Retinal pigment epithelial cell (primary cell): ENCODE measurements at regions not wholly inside any gene's neighbourhood (a gene's known extent, or its start where the extent isn't known, plus 50 kb on each side); places are given as distances from the start of the nearest gene placed in this dataset.

ENCODE experiments used
- DNase-seq: peaks from one replicate; pipeline ENCODE4 v3.0.0-alpha.2; 2010; ENCODE audit warnings: low read depth
- H3K4me3 ChIP-seq: 2 replicates; pipeline ENCODE4 v1.5.1; 2011; ENCODE audit warnings: mild to moderate bottlenecking, low read length, control low read depth, moderate library complexity
- TF ChIP-seq, protein P1 (sequence below): conservative IDR thresholded peaks from 2 replicates; pipeline ENCODE4 v1.5.1; 2011; ENCODE audit warnings: low read depth, low read length, control low read depth, inconsistent platforms

- peak; percentile 18 for DNase-seq
- no peak overlapping the region for H3K4me3 ChIP-seq
- TF ChIP-seq, protein P1, sequence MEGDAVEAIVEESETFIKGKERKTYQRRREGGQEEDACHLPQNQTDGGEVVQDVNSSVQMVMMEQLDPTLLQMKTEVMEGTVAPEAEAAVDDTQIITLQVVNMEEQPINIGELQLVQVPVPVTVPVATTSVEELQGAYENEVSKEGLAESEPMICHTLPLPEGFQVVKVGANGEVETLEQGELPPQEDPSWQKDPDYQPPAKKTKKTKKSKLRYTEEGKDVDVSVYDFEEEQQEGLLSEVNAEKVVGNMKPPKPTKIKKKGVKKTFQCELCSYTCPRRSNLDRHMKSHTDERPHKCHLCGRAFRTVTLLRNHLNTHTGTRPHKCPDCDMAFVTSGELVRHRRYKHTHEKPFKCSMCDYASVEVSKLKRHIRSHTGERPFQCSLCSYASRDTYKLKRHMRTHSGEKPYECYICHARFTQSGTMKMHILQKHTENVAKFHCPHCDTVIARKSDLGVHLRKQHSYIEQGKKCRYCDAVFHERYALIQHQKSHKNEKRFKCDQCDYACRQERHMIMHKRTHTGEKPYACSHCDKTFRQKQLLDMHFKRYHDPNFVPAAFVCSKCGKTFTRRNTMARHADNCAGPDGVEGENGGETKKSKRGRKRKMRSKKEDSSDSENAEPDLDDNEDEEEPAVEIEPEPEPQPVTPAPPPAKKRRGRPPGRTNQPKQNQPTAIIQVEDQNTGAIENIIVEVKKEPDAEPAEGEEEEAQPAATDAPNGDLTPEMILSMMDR, result no peak
Observed at GRCh38 chr3:168431491-168431890, 335.8 kb upstream of the GOLIM4 start.

DNA sequence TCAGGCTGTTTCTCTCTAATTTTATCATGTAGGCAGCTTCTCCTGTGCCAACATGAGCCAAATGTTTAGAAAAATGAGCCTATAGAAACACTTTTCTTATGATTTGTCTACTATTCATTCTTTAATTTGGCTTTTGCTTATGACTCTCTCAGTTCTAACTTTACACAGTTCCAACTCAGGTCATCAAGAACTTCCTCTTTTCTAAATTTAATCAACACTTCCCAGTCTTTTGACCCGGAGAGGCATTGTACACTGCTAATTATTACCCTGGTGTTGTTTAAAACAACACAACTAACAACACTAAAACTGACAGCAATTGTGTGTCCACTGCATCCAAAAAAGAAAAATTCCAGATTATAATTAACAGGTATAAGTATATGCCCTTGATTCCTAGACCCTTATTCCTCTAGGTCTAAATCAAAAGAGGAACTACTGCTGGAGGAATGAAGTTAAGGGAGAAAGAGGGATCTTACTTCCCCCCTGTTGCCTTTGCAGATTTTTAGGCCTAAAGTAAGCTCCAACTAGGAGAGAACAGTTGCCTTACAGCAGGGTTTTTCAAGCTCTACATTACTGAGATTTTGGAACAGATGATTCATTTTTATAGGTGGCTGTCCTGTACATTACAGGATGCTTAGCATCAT, 332.2 kb upstream of the GOLIM4 start:
- no peak for DNase-seq
- TF ChIP-seq, protein P1, result no peak
- H3K4me3 ChIP-seq, result no peak overlapping the region

DNA sequence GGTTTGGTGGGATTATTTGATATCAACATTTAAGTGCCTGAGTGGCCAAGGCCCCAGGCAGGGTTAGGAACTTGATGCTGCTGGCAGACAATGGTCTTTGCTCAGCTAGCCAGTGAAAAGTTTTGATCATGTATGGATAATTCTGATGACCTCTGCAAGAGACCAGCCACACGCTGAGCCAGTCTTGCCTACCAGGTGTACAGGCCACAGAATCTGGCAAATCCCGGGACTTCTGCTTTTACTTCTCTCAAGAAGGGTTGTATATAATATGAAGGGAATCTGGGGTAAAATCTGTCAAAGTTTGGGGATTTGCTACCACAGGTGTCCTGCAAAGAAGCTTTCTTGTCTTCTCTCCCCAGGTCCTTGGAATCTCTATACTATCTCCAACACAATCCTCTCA, 331.4 kb upstream of the GOLIM4 start:
- DNase-seq, result no peak
- no peak overlapping the region for H3K4me3 ChIP-seq
- TF ChIP-seq, protein P1, result no peak

- TF ChIP-seq, protein P1, result no peak
- no peak for DNase-seq
- H3K4me3 ChIP-seq, result no peak overlapping the region
Observed at GRCh38 chr3:168425936-168426595, 330.3 kb upstream of the GOLIM4 start.

DNA sequence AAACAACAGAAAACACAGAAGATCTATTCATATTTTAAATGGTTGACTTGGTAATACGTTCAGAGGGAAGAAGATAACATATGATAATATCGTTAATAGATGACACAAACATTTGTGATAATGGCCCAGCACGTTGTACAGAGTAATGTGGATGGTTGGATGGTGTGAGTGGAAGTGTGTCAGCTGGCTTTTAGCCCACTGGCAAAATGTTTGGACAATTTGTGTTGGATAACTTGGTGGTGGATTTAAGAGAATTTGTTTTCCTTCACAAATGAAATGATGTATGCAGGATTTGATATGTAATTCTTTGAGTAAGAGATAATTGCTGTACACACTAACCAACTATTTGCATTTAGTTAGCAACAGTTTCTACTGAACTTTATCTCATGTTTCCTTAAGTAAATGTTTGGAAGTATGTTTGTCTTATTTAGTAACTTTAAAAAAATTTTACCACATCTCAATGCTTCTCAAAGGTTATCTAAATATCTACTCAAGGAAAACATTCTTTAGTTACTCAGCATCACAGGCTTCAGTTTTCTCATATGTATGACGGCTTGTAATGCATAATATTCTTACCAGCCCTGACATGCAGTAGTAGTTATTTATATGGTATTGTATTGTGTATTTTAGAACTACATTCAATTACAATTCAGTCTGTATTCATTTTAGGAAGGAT, 328.5 kb upstream of the GOLIM4 start:
- TF ChIP-seq, protein P1, result no peak
- H3K4me3 ChIP-seq, result no peak overlapping the region
- DNase-seq, result no peak

GRCh38 chr3:168422843-168423242, 327.1 kb upstream of the GOLIM4 start:
- TF ChIP-seq, protein P1, result peak; percentile 3
- DNase-seq, result no peak
- no peak overlapping the region for H3K4me3 ChIP-seq
